HCT116 (cell line): ENCODE measurements at regions not wholly inside any gene's neighbourhood (a gene's known extent, or its start where the extent isn't known, plus 50 kb on each side); places are given as distances from the start of the nearest gene placed in this dataset.

Experiments used
- ATAC-seq: fragments of 200-7000 bp; cut with Tn5 transposase; 2 replicates; pipeline ENCODE4 v1.9.1; 2020; ENCODE audit warnings: mild to moderate bottlenecking, moderate library complexity
- BruUV-seq: library from RNA; stranded (reverse); fragments of 400-500 nt; replicated peaks from 2 replicates; lab custom pipeline; 2021; lab: Mats Ljungman, UMichigan
- CTCF ChIA-PET: fragments of 300-600 bp; sonication (Branson Sonifier 250); formaldehyde crosslinking; loops from one replicate; lab custom pipeline; 2021; ENCODE audit warnings: antibody characterized with exemption; lab: Charles Lee
- POLR2A ChIA-PET: fragments of 300-600, 350-600 bp; sonication (Branson Sonifier 250); formaldehyde crosslinking; loops from one replicate; lab custom pipeline; 2021; ENCODE audit warnings: antibody characterized with exemption; lab: Charles Lee
- RAD21 ChIA-PET, 2 experiments: fragments of 300-600 bp; sonication (Branson Sonifier 250); formaldehyde crosslinking; loops; one replicate each; lab custom pipeline; 2023; ENCODE audit warnings: low total read pairs in 2 of 2; ENCODE audit not compliant: uncharacterized antibody in 2 of 2, unreplicated experiment in 2 of 2, low non-redundant PET in 1 of 2; lab: Charles Lee
- DNase-seq: peaks from one replicate; pipeline ENCODE4 v3.0.0-alpha.2; 2010; ENCODE audit warnings: low read depth, low spot score
- H2AFZ ChIP-seq: fragments of 200-600 bp; shearing (Covaris generic), sonication (generic); 2 replicates; pipeline ENCODE4 v1.6.1; 2017; ENCODE audit warnings: low read depth, mixed run types, mixed read lengths, antibody characterized with exemption, low read length; ENCODE audit not compliant: poor library complexity, severe bottlenecking
- H3K27ac ChIP-seq: 2 replicates; pipeline ENCODE4 v1.5.1; 2012; ENCODE audit warnings: low read depth, low read length
- H3K27me3 ChIP-seq: fragments of 200-600 bp; sonication (generic); 2 replicates; pipeline ENCODE4 v1.6.1; 2016; ENCODE audit warnings: mixed run types, low read length, mixed read lengths; ENCODE audit not compliant: insufficient read depth
- H3K36me3 ChIP-seq, 2 experiments: fragments of 200-500 bp in 1 of 2; fragments of 200-600 bp in 1 of 2; sonication (Bioruptor generic) in 1 of 2; sonication (generic) in 1 of 2; 2 replicates each; pipeline versions ENCODE4 v1.5.1 to v1.6.1; 2014 to 2016; ENCODE audit warnings: low read length in 2 of 2, inconsistent platforms in 1 of 2, mixed read lengths in 1 of 2, mixed run types in 1 of 2; ENCODE audit not compliant: insufficient read depth in 2 of 2, control insufficient read depth in 1 of 2
- H3K4me1 ChIP-seq, 2 experiments: fragments of 200-600 bp in 1 of 2; sonication (generic) in 1 of 2; 2 replicates each; pipeline versions ENCODE4 v1.5.1 to v1.6.1; 2012 to 2017; ENCODE audit warnings: low read length in 2 of 2, inconsistent platforms in 1 of 2, mild to moderate bottlenecking in 1 of 2, mixed read lengths in 1 of 2, mixed run types in 1 of 2, moderate library complexity in 1 of 2; ENCODE audit not compliant: insufficient read depth in 2 of 2, control insufficient read depth in 1 of 2
- H3K4me2 ChIP-seq: fragments of 200-600 bp; sonication (generic); 2 replicates; pipeline ENCODE4 v1.6.1; 2017; ENCODE audit warnings: mixed run types, low read length, mixed read lengths
- H3K4me3 ChIP-seq, 2 experiments: fragments of 200-600 bp in 1 of 2; sonication (generic) in 1 of 2; replicated peaks in 1 of 2; 2 replicates each; pipeline ENCODE4 v1.5.1; 2011 to 2016; ENCODE audit warnings: low read length in 2 of 2, control low read depth in 1 of 2, low read depth in 1 of 2, mild to moderate bottlenecking in 1 of 2, mixed read lengths in 1 of 2, mixed run types in 1 of 2
- H3K79me2 ChIP-seq: fragments of 200-600 bp; sonication (generic); 2 replicates; pipeline ENCODE4 v1.6.1; 2017; ENCODE audit warnings: mild to moderate bottlenecking, mixed run types, low read length, moderate library complexity, mixed read lengths; ENCODE audit not compliant: insufficient read depth
- H3K9ac ChIP-seq: fragments of 200-600 bp; sonication (generic); 2 replicates; pipeline ENCODE4 v1.6.1; 2016; ENCODE audit warnings: low read length, mixed read lengths
- H3K9me2 ChIP-seq: fragments of 200-600 bp; sonication (generic), shearing (Covaris generic); 2 replicates; pipeline ENCODE4 v1.6.1; 2017; ENCODE audit warnings: mixed run types, mild to moderate bottlenecking, moderate library complexity; ENCODE audit not compliant: insufficient read depth
- H3K9me3 ChIP-seq, 2 experiments: fragments of 200-500 bp in 1 of 2; fragments of 200-600 bp in 1 of 2; sonication (Bioruptor generic) in 1 of 2; sonication (generic) in 1 of 2; 2 replicates each; pipeline ENCODE4 v1.6.1; 2014 to 2017; ENCODE audit warnings: low read length in 2 of 2, mixed read lengths in 2 of 2, inconsistent platforms in 1 of 2, low read depth in 1 of 2, mild to moderate bottlenecking in 1 of 2, mixed run types in 1 of 2, moderate library complexity in 1 of 2; ENCODE audit not compliant: control insufficient read depth in 1 of 2, insufficient read depth in 1 of 2
- H4K20me1 ChIP-seq: fragments of 200-600 bp; sonication (generic), shearing (Covaris generic); 2 replicates; pipeline ENCODE4 v1.6.1; 2017; ENCODE audit warnings: mixed run types, mild to moderate bottlenecking, moderate library complexity; ENCODE audit not compliant: insufficient read depth
- CEBPB ChIP-seq: IDR thresholded peaks from 2 replicates; pipeline ENCODE4 v1.6.1; 2012; ENCODE audit warnings: low read depth
- RAD21 ChIP-seq: IDR thresholded peaks from 2 replicates; pipeline ENCODE4 v1.6.1; 2012; ENCODE audit warnings: low read depth, mild to moderate bottlenecking
- SRF ChIP-seq: IDR thresholded peaks from 2 replicates; pipeline ENCODE4 v1.6.1; 2012; ENCODE audit warnings: low read depth
- ZNF274 ChIP-seq: fragments of 200-500 bp; sonication (Bioruptor generic); IDR thresholded peaks from 2 replicates; pipeline ENCODE4 v1.6.1; 2014; ENCODE audit warnings: mild to moderate bottlenecking, low read depth, low read length, inconsistent platforms
- intact Hi-C: fragments of 100-400 bp; cut with micrococcal nuclease; formaldehyde crosslinking; loops from 2 replicates; pipeline ENCODE4 v1.10.0; 2022
- TF ChIP-seq, protein P1 (sequence below): IDR thresholded peaks from 2 replicates; pipeline ENCODE4 v1.6.1; 2012; ENCODE audit warnings: low read depth
- TF ChIP-seq, protein P2 (sequence below): IDR thresholded peaks from 2 replicates; pipeline ENCODE4 v1.6.1; 2012

GRCh38 chr10:3877211-3878000 is 92.4 kb upstream of the KLF6 start:
- Histone ChIP-seq H3K27me3 (no peaks in the 10 kb centered on the region), H3K27ac (no peak overlapping the region), H3K9me3 (no peaks in the 10 kb centered on the region), H2AFZ (no peak overlapping the region), H3K9me2 (no peaks in the 10 kb centered on the region), H3K4me1 (peaks cover 0 to 18% of the 10 kb centered on the region in 2 experiments; a peak in 1 of 4 replicates), H3K4me3 (no peak overlapping the region), H3K79me2 (no peaks in the 10 kb centered on the region), H3K36me3 (no peaks in the 10 kb centered on the region), H3K9ac (no peak overlapping the region), H4K20me1 (no peaks in the 10 kb centered on the region), H3K4me2 (peak overlapping the region; percentile 22; the same call in 1 of the 2 replicates)
- ChIA-PET RAD21 (no interaction called here), CTCF (no interaction called here), POLR2A (interaction anchor here (0.6 to 1.0 kb wide), 2 partner anchors 10 to 18 kb away, joined by 3 read pairs; no protein-coding TSS in a partner anchor)
- DNase-seq, result no peak
- intact Hi-C loops, result no loop called here
- TF ChIP-seq RAD21 (no peak), ZNF274 (no peak), CEBPB (no peak), SRF (no peak)
- TF ChIP-seq, protein P1, sequence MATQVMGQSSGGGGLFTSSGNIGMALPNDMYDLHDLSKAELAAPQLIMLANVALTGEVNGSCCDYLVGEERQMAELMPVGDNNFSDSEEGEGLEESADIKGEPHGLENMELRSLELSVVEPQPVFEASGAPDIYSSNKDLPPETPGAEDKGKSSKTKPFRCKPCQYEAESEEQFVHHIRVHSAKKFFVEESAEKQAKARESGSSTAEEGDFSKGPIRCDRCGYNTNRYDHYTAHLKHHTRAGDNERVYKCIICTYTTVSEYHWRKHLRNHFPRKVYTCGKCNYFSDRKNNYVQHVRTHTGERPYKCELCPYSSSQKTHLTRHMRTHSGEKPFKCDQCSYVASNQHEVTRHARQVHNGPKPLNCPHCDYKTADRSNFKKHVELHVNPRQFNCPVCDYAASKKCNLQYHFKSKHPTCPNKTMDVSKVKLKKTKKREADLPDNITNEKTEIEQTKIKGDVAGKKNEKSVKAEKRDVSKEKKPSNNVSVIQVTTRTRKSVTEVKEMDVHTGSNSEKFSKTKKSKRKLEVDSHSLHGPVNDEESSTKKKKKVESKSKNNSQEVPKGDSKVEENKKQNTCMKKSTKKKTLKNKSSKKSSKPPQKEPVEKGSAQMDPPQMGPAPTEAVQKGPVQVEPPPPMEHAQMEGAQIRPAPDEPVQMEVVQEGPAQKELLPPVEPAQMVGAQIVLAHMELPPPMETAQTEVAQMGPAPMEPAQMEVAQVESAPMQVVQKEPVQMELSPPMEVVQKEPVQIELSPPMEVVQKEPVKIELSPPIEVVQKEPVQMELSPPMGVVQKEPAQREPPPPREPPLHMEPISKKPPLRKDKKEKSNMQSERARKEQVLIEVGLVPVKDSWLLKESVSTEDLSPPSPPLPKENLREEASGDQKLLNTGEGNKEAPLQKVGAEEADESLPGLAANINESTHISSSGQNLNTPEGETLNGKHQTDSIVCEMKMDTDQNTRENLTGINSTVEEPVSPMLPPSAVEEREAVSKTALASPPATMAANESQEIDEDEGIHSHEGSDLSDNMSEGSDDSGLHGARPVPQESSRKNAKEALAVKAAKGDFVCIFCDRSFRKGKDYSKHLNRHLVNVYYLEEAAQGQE, result no peak
- TF ChIP-seq, protein P2, sequence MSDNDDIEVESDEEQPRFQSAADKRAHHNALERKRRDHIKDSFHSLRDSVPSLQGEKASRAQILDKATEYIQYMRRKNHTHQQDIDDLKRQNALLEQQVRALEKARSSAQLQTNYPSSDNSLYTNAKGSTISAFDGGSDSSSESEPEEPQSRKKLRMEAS, result no peak
- no TSS peak for BruUV-seq
- ATAC-seq, result no peak
